IMR-90 (cell line): ENCODE measurements at regions not wholly inside any gene's neighbourhood (a gene's known extent, or its start where the extent isn't known, plus 50 kb on each side); places are given as distances from the start of the nearest gene placed in this dataset.

Source experiments
- ATAC-seq: fragments of 200-7000 bp; cut with Tn5 transposase; 2 replicates; pipeline ENCODE4 v1.9.1; 2020; ENCODE audit warnings: low read depth, mild to moderate bottlenecking, moderate library complexity
- BruUV-seq: library from RNA; stranded (reverse); fragments of 400-500 nt; replicated peaks from 2 replicates; lab custom pipeline; 2021; lab: Mats Ljungman, UMichigan
- CTCF ChIA-PET: fragments of 300-600 bp; formaldehyde crosslinking; extraction: SDS; loops from one replicate; lab custom pipeline; 2021; ENCODE audit warnings: antibody characterized with exemption; lab: Yijun Ruan, JAX
- POLR2A ChIA-PET: fragments of 300-600 bp; sonication (Branson Sonifier 250); formaldehyde crosslinking; loops from one replicate; lab custom pipeline; 2022; ENCODE audit warnings: antibody characterized with exemption; ENCODE audit not compliant: unreplicated experiment; lab: Charles Lee
- DNase-seq: peaks from one replicate; pipeline ENCODE4 v3.0.0; 2013
- H2AFZ ChIP-seq: replicated peaks from 2 replicates; pipeline ENCODE3; 2013; ENCODE audit warnings: low read length, mild to moderate bottlenecking; ENCODE audit not compliant: poor library complexity
- H2AK5ac ChIP-seq: 2 replicates; pipeline ENCODE4 v1.6.1; 2013; ENCODE audit warnings: low read depth, low read length, inconsistent platforms
- H2AK9ac ChIP-seq: replicated peaks from 2 replicates; pipeline ENCODE3; 2013; ENCODE audit warnings: mild to moderate bottlenecking, low read depth, low read length, moderate library complexity; ENCODE audit not compliant: poor library complexity
- H2BK120ac ChIP-seq: 2 replicates; pipeline ENCODE4 v1.6.1; 2013; ENCODE audit warnings: low read depth, low read length, inconsistent platforms
- H2BK15ac ChIP-seq: 3 replicates; pipeline ENCODE4 v1.6.1; 2013; ENCODE audit warnings: low read depth, low read length, inconsistent platforms
- H2BK20ac ChIP-seq: 2 replicates; pipeline ENCODE4 v1.6.1; 2013; ENCODE audit warnings: low read depth, mild to moderate bottlenecking, inconsistent platforms, low read length, moderate library complexity
- H2BK5ac ChIP-seq: 2 replicates; pipeline ENCODE4 v1.6.1; 2013; ENCODE audit warnings: mild to moderate bottlenecking, low read depth, low read length, inconsistent platforms; ENCODE audit not compliant: poor library complexity, severe bottlenecking
- H3K14ac ChIP-seq: replicated peaks from 2 replicates; pipeline ENCODE4 v1.6.1; 2013; ENCODE audit warnings: low read depth, low read length, inconsistent platforms
- H3K18ac ChIP-seq: 2 replicates; pipeline ENCODE4 v1.6.1; 2013; ENCODE audit warnings: low read depth, low read length, control low read depth
- H3K23ac ChIP-seq: 2 replicates; pipeline ENCODE4 v1.6.1; 2013; ENCODE audit warnings: low read depth, low read length, inconsistent platforms
- H3K27ac ChIP-seq: 2 replicates; pipeline ENCODE4 v1.5.1; 2013; ENCODE audit warnings: mild to moderate bottlenecking, control low read depth, low read length; ENCODE audit not compliant: insufficient read depth
- H3K27me3 ChIP-seq: 2 replicates; pipeline ENCODE4 v1.6.1; 2013; ENCODE audit warnings: low read length; ENCODE audit not compliant: control insufficient read depth, insufficient read depth
- H3K36me3 ChIP-seq: 2 replicates; pipeline ENCODE4 v1.6.1; 2013; ENCODE audit warnings: low read length, mixed read lengths; ENCODE audit not compliant: control insufficient read depth, insufficient read depth
- H3K4ac ChIP-seq: 2 replicates; pipeline ENCODE4 v1.6.1; 2013; ENCODE audit warnings: low read depth, low read length, inconsistent platforms
- H3K4me1 ChIP-seq: 2 replicates; pipeline ENCODE4 v1.6.1; 2013; ENCODE audit warnings: low read length, mixed read lengths; ENCODE audit not compliant: control insufficient read depth, insufficient read depth
- H3K4me2 ChIP-seq: 2 replicates; pipeline ENCODE4 v1.6.1; 2013; ENCODE audit warnings: low read depth, mild to moderate bottlenecking, control low read depth, low read length, moderate library complexity
- H3K4me3 ChIP-seq: 2 replicates; pipeline ENCODE4 v1.5.1; 2013; ENCODE audit warnings: low read depth, mild to moderate bottlenecking, control low read depth, low read length, moderate library complexity; ENCODE audit not compliant: insufficient read depth
- H3K56ac ChIP-seq: 2 replicates; pipeline ENCODE4 v1.6.1; 2013; ENCODE audit warnings: low read length, inconsistent platforms; ENCODE audit not compliant: insufficient read depth; ENCODE audit errors: extremely low read depth
- H3K79me1 ChIP-seq, 2 experiments: 2 replicates each; pipeline ENCODE4 v1.6.1; 2013; ENCODE audit warnings: low read length in 2 of 2, inconsistent platforms in 1 of 2, low read depth in 1 of 2
- H3K9ac ChIP-seq: 2 replicates; pipeline ENCODE4 v1.6.1; 2013; ENCODE audit warnings: low read depth, low read length, control low read depth
- H3K9me1 ChIP-seq: 2 replicates; pipeline ENCODE4 v1.6.1; 2013; ENCODE audit warnings: low read length, inconsistent platforms; ENCODE audit not compliant: insufficient read depth
- H3K9me3 ChIP-seq: 2 replicates; pipeline ENCODE4 v1.6.1; 2013; ENCODE audit warnings: low read length; ENCODE audit not compliant: control insufficient read depth, insufficient read depth
- H4K20me1 ChIP-seq: 2 replicates; pipeline ENCODE4 v1.6.1; 2013; ENCODE audit warnings: low read length, inconsistent platforms; ENCODE audit not compliant: insufficient read depth
- H4K5ac ChIP-seq: 2 replicates; pipeline ENCODE4 v1.6.1; 2013; ENCODE audit warnings: mild to moderate bottlenecking, low read depth, low read length, control low read depth
- H4K8ac ChIP-seq, 2 experiments: 2 replicates each; pipeline ENCODE4 v1.6.1; 2013; ENCODE audit warnings: low read depth in 2 of 2, low read length in 2 of 2, control low read depth in 1 of 2, inconsistent platforms in 1 of 2
- H4K91ac ChIP-seq: 2 replicates; pipeline ENCODE4 v1.6.1; 2013; ENCODE audit warnings: low read depth, low read length, inconsistent platforms; ENCODE audit not compliant: insufficient read depth
- BHLHE40 ChIP-seq: fragments of 150-350 bp; IDR thresholded peaks from 2 replicates; pipeline ENCODE4 v1.6.1; 2016; ENCODE audit warnings: mild to moderate bottlenecking, low read depth, low read length
- CEBPB ChIP-seq: IDR thresholded peaks from 2 replicates; pipeline ENCODE4 v1.6.1; 2012; ENCODE audit warnings: low read depth, low read length, improper control_type of control experiment
- CHD1 ChIP-seq: IDR thresholded peaks from 2 replicates; pipeline ENCODE4 v1.6.1; 2012; ENCODE audit warnings: low read depth, low read length, improper control_type of control experiment
- FOS ChIP-seq: fragments of 150-350 bp; IDR thresholded peaks from 2 replicates; pipeline ENCODE4 v1.6.1; 2016; ENCODE audit warnings: low read depth, low read length
- MAFK ChIP-seq: IDR thresholded peaks from 2 replicates; pipeline ENCODE4 v1.6.1; 2012; ENCODE audit warnings: low read depth, low read length, improper control_type of control experiment
- MAZ ChIP-seq: IDR thresholded peaks from 2 replicates; pipeline ENCODE4 v1.6.1; 2012; ENCODE audit warnings: low read depth, mild to moderate bottlenecking, low read length, improper control_type of control experiment, moderate library complexity, borderline replicate concordance
- MXI1 ChIP-seq: IDR thresholded peaks from 2 replicates; pipeline ENCODE4 v1.6.1; 2012; ENCODE audit warnings: low read depth, mild to moderate bottlenecking, low read length, moderate library complexity, borderline replicate concordance
- NFE2L2 ChIP-seq: fragments of 150-350 bp; IDR thresholded peaks from 2 replicates; pipeline ENCODE4 v1.6.1; 2016; ENCODE audit warnings: low read depth, mild to moderate bottlenecking, low read length
- POLR2A ChIP-seq: IDR thresholded peaks from 2 replicates; pipeline ENCODE4 v1.6.1; 2012; ENCODE audit warnings: mild to moderate bottlenecking, low read depth, low read length
- RAD21 ChIP-seq: IDR thresholded peaks from 2 replicates; pipeline ENCODE4 v1.6.1; 2012; ENCODE audit warnings: low read length, improper control_type of control experiment
- RCOR1 ChIP-seq: IDR thresholded peaks from 2 replicates; pipeline ENCODE4 v1.6.1; 2012; ENCODE audit warnings: mild to moderate bottlenecking, low read length, improper control_type of control experiment; ENCODE audit not compliant: insufficient replicate concordance
- RFX5 ChIP-seq: IDR thresholded peaks from 2 replicates; pipeline ENCODE4 v1.8.0; 2012; ENCODE audit warnings: low read depth, mild to moderate bottlenecking, low read length, moderate library complexity
- SMC3 ChIP-seq: fragments of 150-350 bp; IDR thresholded peaks from 2 replicates; pipeline ENCODE4 v1.6.1; 2016; ENCODE audit warnings: low read depth, mild to moderate bottlenecking, antibody characterized with exemption, low read length, moderate library complexity
- WGBS, 2 experiments: methylation state at CpG; one replicate each; pipeline versions ENCODE4 v1.1.5 to v1.1.7; 2013; ENCODE audit warnings: missing lambda C conversion rate in 2 of 2; ENCODE audit not compliant: insufficient read length in 1 of 2; ENCODE audit errors: extremely low coverage in 2 of 2; 5-methylcytosine and 5-hydroxymethylcytosine counted together
- dilution Hi-C: fragments of 300-500 bp; cut with HindIII; formaldehyde crosslinking; loops from one replicate; pipeline ENCODE4 v1.14.3; 2018; ENCODE audit warnings: low sequenced_read_pairs; ENCODE audit not compliant: unreplicated experiment
- in situ Hi-C: fragments of 300-500 bp; cut with MboI; formaldehyde crosslinking; loops from 3 replicates; pipeline ENCODE4 v1.14.3; 2019; ENCODE audit warnings: low sequenced_read_pairs, inconsistent platforms, mixed read lengths
- intact Hi-C: fragments of 100-400 bp; cut with micrococcal nuclease; formaldehyde crosslinking; loops from 2 replicates; pipeline ENCODE4 v1.10.0; 2022
- TF ChIP-seq, protein P1 (sequence below): fragments of 150-350 bp; IDR thresholded peaks from 2 replicates; pipeline ENCODE4 v1.6.1; 2016; ENCODE audit warnings: low read depth, mild to moderate bottlenecking, low read length, moderate library complexity, borderline replicate concordance
- TF ChIP-seq, protein P2 (sequence below): conservative IDR thresholded peaks from 2 replicates; pipeline ENCODE4 v1.5.1; 2012; ENCODE audit warnings: mild to moderate bottlenecking, low read depth, low read length, improper control_type of control experiment
- TF ChIP-seq, protein P3 (sequence below): fragments of 150-350 bp; IDR thresholded peaks from 2 replicates; pipeline ENCODE4 v1.6.1; 2017; ENCODE audit warnings: mild to moderate bottlenecking, antibody characterized with exemption, low read length, low read depth

DNA sequence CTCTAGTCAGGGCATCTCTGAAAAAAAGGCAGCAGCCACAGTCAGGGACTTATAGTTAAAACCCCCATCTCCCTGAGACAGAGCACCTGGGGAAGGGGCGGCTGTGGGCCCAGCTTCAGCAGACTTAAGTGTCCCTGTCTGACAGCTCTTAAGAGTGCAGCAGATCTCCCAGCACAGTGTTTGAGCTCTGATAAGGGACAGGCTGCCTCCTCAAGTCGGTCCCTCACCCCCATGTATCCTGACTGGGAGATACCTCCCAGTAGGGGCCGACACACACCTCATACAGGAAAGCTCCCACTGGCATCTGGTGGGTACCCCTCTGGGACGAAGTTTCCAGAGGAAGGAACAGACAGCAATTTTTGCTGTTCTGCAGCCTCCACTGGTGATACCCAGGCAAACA is 129.0 kb downstream of the ANXA5 start:
- H3K4me2 ChIP-seq: no peak overlapping the region
- no peaks in the 10 kb centered on the region for H3K9me1 ChIP-seq
- whole genome bisulfite sequencing, 2 experiments: no CpG with 5 or more reads among the region's 4 CpGs
- H4K91ac ChIP-seq: no peak overlapping the region
- no peak overlapping the region for H2AK9ac ChIP-seq
- ATAC-seq: no peak
- in situ Hi-C loops (no loop called here), dilution Hi-C loops (no loop called here), intact Hi-C loops (no loop called here)
- no peaks in the 10 kb centered on the region for H3K27me3 ChIP-seq
- POLR2A ChIA-PET: no interaction called here
- H2BK120ac ChIP-seq: no peak overlapping the region
- DNase-seq: no peak
- H3K4me1 ChIP-seq: no peaks in the 10 kb centered on the region
- TF ChIP-seq CHD1 (no peak), FOS (no peak), CEBPB (no peak), SMC3 (no peak), MAZ (no peak), MAFK (no peak), BHLHE40 (no peak), POLR2A (no peak), RAD21 (no peak), MXI1 (no peak), NFE2L2 (no peak), RFX5 (no peak), RCOR1 (no peak)
- TF ChIP-seq, protein P1, sequence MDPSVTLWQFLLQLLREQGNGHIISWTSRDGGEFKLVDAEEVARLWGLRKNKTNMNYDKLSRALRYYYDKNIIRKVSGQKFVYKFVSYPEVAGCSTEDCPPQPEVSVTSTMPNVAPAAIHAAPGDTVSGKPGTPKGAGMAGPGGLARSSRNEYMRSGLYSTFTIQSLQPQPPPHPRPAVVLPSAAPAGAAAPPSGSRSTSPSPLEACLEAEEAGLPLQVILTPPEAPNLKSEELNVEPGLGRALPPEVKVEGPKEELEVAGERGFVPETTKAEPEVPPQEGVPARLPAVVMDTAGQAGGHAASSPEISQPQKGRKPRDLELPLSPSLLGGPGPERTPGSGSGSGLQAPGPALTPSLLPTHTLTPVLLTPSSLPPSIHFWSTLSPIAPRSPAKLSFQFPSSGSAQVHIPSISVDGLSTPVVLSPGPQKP: no peak
- TF ChIP-seq, protein P2, sequence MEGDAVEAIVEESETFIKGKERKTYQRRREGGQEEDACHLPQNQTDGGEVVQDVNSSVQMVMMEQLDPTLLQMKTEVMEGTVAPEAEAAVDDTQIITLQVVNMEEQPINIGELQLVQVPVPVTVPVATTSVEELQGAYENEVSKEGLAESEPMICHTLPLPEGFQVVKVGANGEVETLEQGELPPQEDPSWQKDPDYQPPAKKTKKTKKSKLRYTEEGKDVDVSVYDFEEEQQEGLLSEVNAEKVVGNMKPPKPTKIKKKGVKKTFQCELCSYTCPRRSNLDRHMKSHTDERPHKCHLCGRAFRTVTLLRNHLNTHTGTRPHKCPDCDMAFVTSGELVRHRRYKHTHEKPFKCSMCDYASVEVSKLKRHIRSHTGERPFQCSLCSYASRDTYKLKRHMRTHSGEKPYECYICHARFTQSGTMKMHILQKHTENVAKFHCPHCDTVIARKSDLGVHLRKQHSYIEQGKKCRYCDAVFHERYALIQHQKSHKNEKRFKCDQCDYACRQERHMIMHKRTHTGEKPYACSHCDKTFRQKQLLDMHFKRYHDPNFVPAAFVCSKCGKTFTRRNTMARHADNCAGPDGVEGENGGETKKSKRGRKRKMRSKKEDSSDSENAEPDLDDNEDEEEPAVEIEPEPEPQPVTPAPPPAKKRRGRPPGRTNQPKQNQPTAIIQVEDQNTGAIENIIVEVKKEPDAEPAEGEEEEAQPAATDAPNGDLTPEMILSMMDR: no peak
- TF ChIP-seq, protein P3, sequence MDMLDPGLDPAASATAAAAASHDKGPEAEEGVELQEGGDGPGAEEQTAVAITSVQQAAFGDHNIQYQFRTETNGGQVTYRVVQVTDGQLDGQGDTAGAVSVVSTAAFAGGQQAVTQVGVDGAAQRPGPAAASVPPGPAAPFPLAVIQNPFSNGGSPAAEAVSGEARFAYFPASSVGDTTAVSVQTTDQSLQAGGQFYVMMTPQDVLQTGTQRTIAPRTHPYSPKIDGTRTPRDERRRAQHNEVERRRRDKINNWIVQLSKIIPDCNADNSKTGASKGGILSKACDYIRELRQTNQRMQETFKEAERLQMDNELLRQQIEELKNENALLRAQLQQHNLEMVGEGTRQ: no peak
- no peak overlapping the region for H3K4ac ChIP-seq
- no peak overlapping the region for H3K23ac ChIP-seq
- H2BK5ac ChIP-seq: no peak overlapping the region
- H3K9ac ChIP-seq: no peak overlapping the region
- no peak overlapping the region for H4K8ac ChIP-seq
- no peak overlapping the region for H3K56ac ChIP-seq
- no TSS peak for BruUV-seq
- H2BK15ac ChIP-seq: no peak overlapping the region
- H3K14ac ChIP-seq: no peak overlapping the region
- no peak overlapping the region for H2AK5ac ChIP-seq
- no peak overlapping the region for H2BK20ac ChIP-seq
- H3K18ac ChIP-seq: no peak overlapping the region
- H3K27ac ChIP-seq: no peak overlapping the region
- H3K4me3 ChIP-seq: no peak overlapping the region
- no peaks in the 10 kb centered on the region for H3K9me3 ChIP-seq
- H2AFZ ChIP-seq: no peak overlapping the region
- no peaks in the 10 kb centered on the region for H3K36me3 ChIP-seq
- CTCF ChIA-PET: no interaction called here
- H4K5ac ChIP-seq: no peak overlapping the region
- H4K20me1 ChIP-seq: no peaks in the 10 kb centered on the region
- H3K79me1 ChIP-seq: no peaks in the 10 kb centered on the region
